HG02852 (cell line): ENCODE measurements at regions not wholly inside any gene's neighbourhood (a gene's known extent, or its start where the extent isn't known, plus 50 kb on each side); places are given as distances from the start of the nearest gene placed in this dataset.
A peak's percentile ranks its signal among the peaks of the same experiment; 100 is the strongest.
"Not testable (repeated sequence)": the region's sequence is repeated elsewhere in the genome, so short reads cannot be mapped to it uniquely, and the experiment has no call there.

ENCODE experiments used
- ATAC-seq: cut with Tn5 transposase; IDR thresholded peaks from one replicate; pipeline ENCODE4 v1.9.1; 2021; ENCODE audit warnings: mild to moderate bottlenecking, moderate library complexity; ENCODE audit not compliant: unreplicated experiment

DNA sequence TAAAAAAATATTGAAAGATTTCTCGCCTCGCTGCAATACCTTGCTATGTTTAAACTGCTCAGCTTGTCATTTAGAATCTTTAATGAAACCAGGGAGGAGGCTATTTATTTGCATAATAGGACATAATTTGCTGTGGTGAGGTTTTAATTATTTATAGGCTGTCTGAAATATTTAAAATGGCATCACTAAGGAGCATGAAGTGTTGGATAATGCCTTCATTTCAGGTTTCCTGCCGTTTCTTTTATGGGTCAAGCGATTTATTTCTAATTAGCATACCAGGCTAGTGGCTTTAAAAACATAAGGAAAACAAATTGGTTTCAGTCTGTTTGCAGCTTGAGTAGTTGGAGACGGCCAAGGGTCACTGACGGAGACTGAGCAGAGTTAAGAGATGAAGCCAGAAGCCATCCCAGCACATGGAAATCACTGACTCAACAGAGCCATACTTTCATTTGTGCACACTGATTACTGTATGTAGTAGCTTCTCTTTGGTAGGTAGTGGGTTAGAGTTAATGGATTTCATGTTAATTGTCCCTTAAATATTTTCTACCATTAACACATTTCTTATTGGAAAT is 1962.4 kb upstream of the TENM3 start:
- ATAC-seq: no peak

DNA sequence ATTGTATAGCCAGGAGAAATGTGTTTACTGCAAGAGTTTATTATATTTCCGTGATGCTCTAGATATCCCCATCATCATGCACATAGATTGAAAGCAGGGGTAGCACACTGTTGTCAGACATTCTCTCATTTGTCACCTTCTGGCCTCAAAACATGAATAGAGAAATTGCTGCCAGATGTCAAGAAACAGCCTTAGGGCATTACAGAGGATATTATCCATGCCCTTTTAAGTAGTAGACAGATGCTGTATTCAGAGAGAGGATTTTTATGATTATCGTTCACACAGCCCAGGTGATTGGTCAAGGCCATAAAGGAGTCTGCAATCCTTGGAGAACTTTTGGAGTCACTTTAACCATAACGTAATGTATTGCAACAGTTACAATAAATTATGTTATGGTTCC is 1961.5 kb upstream of the TENM3 start:
- no peak for ATAC-seq

DNA sequence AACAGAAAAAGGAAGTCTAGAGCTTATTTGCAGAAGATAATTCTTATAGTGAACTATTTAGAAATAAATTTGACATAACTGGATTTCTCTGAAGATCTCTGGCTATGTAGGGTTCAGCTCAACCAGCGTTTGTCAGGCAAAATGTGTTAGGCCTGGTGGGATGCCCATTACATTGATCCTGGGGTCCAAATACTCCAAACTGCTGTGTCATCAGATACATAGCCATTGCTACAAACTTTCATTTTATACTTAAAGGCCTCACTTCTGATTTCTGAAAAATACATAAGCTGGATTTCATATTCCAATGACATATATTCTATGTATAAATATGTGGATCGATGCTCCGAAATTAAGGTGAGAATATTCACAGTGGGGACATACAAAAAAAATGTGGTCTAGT is 1958.9 kb upstream of the TENM3 start:
- ATAC-seq: no peak

DNA sequence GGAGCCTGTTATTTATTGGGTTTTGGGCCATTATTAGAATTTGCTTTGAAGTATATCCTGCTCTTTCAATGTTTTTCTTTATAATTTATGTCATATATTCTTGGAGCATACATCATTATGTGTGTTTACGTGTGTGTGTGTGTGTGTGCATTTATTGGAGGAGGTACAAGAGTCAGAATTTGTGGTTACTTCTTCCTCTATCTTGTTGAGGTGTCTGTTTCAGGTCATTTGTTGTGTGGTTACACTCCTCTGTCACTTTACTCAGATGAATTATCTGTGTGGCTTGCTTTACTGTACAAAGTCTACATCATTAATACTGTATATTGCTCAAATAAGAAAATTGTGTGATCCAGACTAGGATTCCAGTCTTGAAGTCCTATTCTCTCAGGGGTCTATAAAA is 1957.4 kb upstream of the TENM3 start:
- ATAC-seq: peak; percentile 57

DNA sequence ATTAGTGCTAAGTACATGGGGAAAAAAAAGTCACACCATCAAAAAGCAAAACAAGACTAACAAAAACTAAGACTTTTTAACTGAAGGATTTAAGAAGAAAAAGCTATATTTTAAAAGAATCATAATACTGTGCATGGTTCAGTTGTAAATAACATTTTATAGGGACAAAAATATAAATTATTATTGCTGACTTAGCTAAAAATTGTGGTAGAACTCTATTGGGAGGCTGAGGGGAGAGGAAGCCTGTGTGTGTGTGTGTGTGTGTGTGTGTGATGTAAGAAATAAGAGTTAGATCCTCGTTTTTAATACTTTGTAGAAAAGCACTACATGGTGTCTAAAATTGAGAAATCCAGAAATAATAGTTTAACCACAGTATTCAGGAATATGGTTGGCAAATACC is 1950.9 kb upstream of the TENM3 start:
- ATAC-seq: no peak

DNA sequence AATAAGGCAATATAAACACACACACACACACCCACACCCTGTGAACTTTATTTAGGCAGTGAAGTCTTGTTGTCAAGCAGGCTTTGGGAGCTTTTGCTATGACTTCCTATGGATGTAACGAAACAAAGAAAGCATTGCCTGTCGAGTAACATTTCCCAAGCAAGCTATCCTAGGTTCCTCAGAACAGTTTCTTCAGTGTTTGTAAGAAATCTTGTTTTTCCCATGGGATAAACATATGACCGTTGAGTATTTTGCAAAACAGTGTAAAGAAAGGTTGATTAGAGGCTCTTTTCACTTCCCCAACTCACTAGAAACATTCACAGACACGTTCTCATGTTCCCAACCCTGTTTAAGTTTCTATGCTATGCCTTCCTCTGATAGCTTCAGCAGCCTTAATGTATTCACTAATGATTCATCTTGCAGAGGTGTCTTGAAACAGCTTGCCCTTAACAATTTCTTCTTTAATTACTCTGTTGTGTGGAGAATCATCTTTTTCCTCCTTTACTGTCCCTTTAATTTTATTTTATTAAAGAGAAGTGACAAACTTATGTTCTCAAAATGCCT is 1947.1 kb upstream of the TENM3 start:
- ATAC-seq: no peak

DNA sequence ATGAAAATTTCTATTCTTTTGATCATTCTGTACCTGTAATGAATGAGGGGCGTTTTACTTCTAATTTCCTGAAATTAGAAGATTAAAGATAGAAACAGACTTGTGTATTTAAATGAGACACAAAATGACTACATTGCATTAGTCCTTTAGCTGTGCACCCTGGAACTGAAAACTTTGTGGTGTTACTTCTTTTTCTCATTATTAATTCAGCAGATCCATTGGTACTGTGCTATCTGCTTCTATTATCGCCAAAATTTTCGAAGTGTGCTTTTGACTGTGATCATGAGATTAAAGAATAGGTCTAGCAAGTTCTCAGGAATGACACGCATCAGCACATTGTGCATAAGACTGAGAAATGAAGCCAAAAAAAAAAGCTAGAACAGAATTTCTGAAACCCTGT is 1938.9 kb upstream of the TENM3 start:
- no peak for ATAC-seq

DNA sequence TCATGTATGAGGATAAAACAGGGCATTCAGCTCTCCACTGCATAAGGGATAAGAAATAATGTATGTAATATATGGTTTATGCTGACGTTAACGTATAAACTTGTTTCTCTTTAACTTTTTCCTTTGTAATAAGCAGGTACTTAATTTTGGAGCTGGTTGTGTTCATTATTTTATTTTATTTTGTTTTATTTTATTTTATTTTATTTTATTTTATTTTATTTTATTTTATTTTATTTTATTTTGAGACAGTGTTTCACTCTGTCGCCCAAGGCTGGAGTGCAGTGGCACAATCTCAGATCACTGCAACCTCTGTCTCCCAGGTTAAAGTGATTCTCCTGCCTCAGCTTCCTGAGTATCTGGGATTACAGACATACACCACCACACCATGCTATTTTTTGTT is 1932.6 kb upstream of the TENM3 start:
- ATAC-seq: no peak

DNA sequence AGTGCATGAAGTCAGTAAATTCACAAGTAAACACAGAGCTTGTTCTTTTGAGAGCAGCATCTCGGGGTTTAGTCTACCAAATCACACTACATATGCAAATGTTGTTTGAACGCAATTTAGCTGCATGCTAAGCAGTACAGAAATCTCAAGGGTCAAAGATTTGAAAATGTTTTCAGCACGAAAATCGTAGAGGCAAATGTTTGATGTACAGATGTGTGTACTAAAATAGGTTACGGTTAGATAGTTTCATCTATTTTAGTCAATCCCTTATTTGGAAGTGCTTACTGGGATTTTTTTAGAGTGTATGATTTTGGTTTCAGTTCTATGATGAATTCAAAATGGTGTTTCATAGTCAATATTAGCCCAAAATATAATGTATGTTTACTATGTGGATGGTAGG is 1928.2 kb upstream of the TENM3 start:
- peak; percentile 62 for ATAC-seq

DNA sequence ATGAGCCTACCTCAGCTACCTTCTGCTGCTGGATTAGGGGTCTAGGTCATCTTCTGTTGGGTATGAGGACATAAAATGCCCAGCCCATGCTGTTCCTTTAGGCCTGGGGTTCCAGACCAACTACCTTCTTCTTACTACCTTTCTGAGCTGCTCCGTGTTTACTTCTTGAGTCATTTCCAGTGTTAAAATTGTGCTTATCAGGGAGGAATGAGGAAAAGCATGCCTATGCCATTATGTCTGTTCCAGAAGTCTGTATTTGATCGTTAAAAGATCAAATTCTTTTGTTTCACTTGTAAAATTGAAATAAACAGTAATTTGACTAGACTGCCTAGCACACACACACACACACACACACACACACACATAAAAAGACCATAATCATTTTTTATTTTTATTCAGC is 1912.7 kb upstream of the TENM3 start:
- ATAC-seq: no peak

DNA sequence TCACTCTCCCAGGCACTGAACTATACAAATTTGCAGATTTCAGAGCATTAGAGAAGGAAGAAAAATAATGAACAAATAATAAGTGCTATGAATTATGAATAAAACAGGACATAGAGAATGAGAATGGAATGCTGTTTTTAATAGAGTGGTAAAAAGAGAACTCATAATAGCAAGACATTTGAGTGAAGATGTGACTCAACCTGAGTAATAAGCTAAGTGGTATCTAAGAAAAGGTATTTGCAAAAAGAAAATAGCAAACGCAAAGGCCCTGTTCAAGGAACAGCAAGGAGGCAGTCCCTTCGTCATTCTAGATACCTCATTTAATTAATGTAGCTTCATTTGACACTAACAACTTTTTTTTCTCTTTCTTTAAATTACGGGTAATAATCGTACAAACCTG is 1910.0 kb upstream of the TENM3 start:
- no peak for ATAC-seq

DNA sequence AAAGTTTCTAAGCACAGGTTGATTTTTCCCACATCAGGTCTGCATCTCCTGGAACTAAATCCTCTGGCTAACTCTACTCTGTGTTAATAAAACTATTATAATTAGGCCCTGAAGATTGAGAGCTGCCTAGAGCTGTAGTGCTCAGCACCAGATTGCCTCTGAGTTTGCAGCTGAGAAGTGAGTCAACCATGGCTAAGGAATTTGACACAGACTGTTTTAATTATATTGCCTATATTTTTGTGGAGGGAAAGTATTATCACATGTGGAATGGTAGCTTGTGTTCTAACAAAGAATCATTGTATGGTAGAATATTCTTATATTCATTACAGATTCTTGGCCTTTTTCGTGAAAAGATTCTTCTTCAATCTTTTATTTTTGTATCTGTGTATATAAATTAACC is 1907.6 kb upstream of the TENM3 start:
- no peak for ATAC-seq

DNA sequence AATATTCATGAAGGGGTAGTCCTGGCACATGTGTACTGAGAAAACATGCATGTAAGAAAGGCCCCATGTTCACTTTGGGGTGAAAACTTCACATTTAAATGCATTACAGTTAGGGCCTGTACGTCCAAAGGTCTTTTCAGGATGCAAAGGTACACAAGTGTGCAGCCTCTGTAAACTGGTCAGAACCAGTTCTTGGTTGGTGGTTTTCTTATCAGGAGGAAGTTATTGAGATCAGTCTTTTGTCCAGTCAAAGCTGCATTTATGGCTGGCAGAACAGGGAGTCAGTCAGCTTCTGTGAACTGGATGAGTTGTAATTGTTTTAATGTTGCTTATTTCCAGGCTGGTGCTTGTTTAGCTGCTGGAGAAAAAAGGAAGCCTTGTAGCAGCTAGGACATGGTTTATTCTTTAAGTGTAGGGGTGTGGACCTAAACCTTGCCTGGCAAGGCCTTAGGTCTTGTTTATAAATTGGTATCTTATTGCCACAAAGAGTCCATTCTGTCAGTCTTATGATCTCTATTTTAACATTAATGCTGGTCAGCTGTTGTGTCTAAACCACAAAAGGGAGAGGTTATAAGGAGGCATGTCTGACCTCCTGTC is 1906.6 kb upstream of the TENM3 start:
- ATAC-seq: no peak

DNA sequence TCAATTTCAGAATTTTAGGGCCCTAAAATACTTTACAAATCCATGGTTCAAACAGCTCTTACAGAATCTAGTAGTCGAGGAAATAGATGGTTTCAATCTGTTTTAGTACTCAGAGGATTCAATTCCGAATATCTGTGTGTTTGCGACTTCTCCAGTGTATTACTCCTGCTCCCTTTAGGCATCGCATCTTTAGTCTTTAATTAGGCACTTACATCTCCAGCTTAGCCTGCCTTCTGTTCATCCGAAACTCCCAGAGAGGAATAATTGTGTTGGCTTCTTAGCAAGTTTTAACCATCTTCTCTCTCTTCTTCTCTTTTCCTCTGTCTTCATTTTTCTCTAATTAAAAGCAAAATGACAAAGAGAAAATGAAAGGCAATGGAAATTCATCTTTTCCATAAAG is 1901.3 kb upstream of the TENM3 start:
- ATAC-seq: no peak

DNA sequence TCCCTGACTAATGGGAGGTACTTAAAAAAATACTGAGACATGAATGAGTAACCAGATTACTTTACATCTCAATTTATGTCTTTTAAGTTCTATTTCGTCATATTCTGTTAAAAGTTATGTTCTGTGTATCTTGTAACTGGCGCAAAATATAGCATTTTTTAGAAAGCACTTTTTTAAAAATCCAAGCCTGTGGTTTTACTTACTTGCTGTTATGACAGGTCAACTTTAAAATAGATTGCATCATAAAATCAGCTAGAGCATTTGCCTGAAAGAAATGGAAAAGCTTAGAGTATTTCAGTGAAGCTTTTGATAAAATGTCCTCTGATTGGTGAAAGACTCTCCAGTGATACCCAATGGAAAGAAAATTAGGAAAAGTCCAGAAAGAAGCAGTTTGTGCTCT is 1892.3 kb upstream of the TENM3 start:
- no peak for ATAC-seq

DNA sequence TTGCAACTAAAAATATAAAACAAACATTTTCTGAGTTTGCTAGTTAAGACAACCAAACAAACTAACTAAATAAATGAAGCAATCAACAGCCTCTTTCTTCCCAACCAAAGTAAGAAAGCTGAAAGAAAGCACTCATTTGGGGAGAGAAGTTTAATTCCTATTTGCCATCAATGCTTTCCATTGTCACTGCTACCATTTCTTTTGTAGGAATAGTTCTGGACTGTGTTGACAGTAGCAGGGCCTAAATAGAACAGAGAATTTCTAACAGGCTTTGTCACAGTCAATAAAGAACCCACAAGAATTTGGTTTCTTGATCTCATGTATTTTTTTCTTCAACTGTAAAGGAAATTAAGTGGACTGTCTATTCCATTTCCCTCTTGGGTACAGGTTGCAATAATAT is 1886.4 kb upstream of the TENM3 start:
- ATAC-seq: no peak

DNA sequence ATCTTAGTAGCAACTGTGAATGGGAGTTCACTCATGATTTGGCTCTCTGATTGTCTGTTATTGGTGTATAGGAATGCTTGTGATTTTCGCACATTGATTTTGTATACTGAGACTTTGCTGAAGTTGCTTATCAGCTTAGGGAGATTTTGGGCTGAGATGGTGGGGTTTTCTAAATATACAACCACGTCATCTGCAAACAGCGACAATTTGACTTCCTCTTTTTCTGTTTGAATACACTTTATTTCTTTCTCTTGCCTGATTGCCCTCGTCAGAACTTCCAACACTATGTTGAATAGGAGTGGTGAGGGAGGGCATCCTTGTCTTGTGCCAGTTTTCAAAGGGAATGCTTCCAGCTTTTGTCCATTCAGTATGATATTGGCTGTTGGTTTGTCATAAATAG is 1883.1 kb upstream of the TENM3 start:
- ATAC-seq: not testable (repeated sequence)

DNA sequence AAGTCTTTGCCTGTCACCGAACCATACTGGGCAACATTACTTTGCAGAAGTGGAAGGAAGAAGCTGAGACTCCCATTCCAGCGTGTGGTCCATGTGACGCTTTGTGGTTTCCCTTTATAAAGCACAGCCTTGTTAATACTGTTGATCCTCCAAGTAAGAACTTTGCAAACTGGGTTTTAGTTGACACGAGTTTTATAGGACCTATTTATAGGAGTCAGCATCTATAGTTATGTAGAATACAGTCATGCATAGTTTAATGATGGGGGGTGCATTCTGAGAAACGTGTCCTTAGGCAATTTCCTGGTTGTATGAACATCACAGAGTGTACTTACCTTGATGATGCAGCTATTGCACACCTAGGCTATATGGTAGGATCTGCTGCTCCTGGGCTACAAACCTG is 1879.4 kb upstream of the TENM3 start:
- no peak for ATAC-seq

DNA sequence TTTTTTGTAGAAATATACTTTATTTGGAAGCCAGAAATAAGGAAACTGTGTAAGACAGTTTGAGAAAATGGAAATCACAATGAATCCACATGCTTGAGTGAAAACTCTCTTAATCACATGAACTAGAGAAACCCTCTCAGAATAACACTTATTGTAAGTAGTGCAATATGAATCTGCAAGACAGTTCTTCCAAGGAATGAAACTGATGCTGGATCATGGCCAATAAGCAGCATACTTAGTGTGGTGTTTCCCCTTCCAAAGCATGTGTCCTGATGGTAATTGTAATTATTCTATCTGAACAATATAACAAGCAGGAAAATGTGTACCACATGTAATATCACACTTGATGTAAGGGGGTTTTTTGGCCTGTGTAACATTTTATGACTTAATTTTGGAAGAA is 1870.5 kb upstream of the TENM3 start:
- no peak for ATAC-seq

DNA sequence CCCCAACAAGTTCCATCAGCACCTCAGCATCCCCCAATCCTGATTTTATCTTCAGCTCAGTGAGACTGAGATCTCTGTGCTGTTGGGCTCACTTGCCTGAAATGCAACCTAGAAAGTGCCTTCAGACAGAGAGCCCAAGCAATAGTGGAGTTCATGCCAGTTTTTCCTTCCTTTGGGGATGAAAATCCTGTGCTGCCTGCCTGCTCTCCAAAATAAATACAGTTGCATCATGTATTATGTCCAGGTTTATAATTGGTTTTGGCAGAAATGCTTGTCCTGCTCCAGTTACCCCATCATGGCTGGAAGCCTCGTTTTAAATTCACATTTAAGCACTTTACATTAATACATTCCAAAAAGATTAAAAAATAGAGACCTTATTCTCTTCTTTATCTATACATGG is 1865.5 kb upstream of the TENM3 start:
- ATAC-seq: no peak

DNA sequence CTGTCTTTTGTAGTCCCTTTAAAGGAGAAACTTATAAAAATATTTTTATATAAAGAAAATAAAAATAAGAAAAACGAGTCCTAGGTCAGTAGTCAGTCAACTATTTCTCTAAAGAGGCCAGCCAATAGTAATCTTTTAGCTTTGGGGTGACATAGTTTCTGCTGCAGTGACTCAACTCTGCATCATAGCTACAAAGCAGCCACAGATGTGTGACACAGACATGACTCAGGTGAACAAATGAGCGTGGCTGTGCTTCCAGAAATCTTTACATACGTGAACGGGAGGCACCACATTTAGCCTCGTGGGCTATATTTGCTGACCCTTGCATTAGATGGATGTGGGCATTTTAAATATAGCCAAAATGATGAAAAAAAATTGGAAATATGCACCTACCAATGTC is 1862.5 kb upstream of the TENM3 start:
- ATAC-seq: no peak

DNA sequence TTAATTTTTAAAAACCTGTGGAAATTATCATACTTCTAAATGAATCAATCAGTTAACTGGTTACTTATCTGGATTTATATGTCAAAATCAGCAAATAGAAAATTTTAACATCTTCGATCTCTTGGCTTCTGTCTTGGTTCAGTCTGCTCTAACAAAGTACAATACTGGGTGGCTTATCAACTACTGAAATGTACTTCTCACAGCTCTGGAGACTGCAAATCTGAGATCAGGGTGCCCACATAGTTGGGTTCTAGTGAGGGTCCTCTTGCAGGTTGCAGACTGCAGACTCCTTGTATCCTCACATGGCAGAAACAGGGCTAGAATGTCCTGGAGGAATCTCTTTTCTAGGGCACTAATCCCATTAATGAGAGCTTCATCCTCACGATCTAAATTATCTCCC is 1851.6 kb upstream of the TENM3 start:
- ATAC-seq: no peak

DNA sequence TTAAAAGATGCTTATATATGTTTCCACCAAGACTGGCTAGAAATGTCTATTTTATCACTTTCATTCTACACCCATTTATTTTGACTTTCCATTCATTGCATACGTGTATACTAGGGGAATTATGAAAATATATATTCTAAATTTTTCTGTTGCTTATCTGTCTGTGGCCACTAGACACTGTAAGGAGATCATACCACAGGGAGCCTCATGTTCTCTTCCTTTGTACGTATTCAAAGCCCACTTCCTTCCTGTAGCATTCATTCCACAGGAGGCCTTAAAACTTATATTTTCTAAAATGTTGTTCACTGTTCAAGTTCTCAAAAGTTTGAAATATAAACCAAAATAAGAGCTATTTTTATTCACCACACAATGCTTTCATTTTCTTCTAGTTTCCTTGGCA is 1848.9 kb upstream of the TENM3 start:
- ATAC-seq: no peak
